Natural killer cell treated with Interleukin-12 subunit alpha and Interleukin-12 subunit beta and Interleukin-15 and Interleukin-18, amount 100 ng/mL, for 72 hours (primary cell): ENCODE measurements at regions not wholly inside any gene's neighbourhood (a gene's known extent, or its start where the extent isn't known, plus 50 kb on each side); places are given as distances from the start of the nearest gene placed in this dataset.

Source experiments
- ATAC-seq, 2 donors: fragments of 150-1000 bp; cut with Tn5 transposase in 1 of 2; sonication (Bioruptor Pico), chemical (Tn5 transposase) in 1 of 2; 2 replicates each; pipeline ENCODE4 v1.10.0; 2021
- DNase-seq: peaks from one replicate; pipeline ENCODE4 v3.0.0; 2022; ENCODE audit warnings: low spot score
- H3K27ac Mint-ChIP-seq, 2 donors: 1 replicate in 1 of 2; 2 replicates in 1 of 2; pipeline ENCODE4 v1.8.0; 2022; ENCODE audit warnings: mixed read lengths in 2 of 2, mild to moderate bottlenecking in 1 of 2, moderate library complexity in 1 of 2
- H3K27me3 Mint-ChIP-seq, 2 donors: 1 replicate in 1 of 2; 2 replicates in 1 of 2; pipeline ENCODE4 v1.8.0; 2022; ENCODE audit warnings: mixed read lengths in 2 of 2
- H3K36me3 Mint-ChIP-seq: one replicate; pipeline ENCODE4 v1.8.0; 2022; ENCODE audit warnings: mixed read lengths
- H3K4me1 Mint-ChIP-seq, 2 donors: 1 replicate in 1 of 2; 2 replicates in 1 of 2; pipeline ENCODE4 v1.8.0; 2022; ENCODE audit warnings: low read depth in 2 of 2, mixed read lengths in 2 of 2, mild to moderate bottlenecking in 1 of 2
- H3K4me3 Mint-ChIP-seq: one replicate; pipeline ENCODE4 v1.8.0; 2022; ENCODE audit warnings: mixed read lengths
- H3K9me3 Mint-ChIP-seq: 2 replicates; pipeline ENCODE4 v1.8.0; 2022; ENCODE audit warnings: mixed read lengths

DNA sequence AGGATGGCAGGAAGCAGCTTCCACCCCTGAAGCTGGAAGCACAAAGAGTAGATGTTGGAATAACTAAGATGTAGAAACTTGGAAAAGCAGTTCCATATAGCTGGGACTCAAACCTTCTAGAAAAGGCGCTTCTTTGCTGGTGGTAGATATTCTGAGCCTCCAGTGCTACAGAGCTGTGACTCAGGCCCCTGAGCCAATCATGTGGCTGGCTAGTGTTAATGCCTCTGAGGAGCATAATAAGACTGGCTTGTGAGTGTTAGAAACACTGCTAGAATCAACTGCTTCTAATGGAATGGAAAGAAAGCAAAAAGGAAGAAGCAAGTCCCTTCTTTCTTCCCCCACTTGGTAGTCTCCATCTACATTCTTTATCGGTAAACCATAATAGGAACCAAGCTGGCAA lies 234.2 kb upstream of the DMAC1 start:
- Mint-ChIP-seq H3K27ac (no peak overlapping the region), H3K27me3 (peaks cover 5 to 14% of the 10 kb centered on the region in 2 donors), H3K9me3 (peaks cover 5% of the 10 kb centered on the region), H3K4me1 (peaks cover 6 to 10% of the 10 kb centered on the region in 2 donors), H3K36me3 (peaks cover 13% of the 10 kb centered on the region), H3K4me3 (no peak overlapping the region)
- DNase-seq (no peak), ATAC-seq (no peak)

DNA sequence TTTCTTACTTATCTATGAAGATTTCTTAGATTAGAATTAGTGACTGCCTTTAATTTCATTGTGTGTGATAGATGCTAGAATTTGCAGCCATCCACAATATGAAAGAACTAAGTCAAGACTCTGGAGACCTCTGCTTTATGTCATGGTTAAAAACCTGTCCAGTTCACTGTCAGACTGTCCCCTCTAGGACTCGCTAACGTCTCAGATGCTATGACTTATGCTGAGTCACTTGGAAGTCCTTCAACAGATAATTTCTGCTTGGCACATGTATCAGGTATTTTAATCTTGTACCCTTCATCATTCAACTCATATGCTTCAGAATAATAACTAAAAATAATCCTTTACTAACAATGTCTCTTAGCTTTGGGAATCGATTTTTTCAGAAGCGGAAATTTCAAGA lies 230.5 kb upstream of the DMAC1 start:
- ATAC-seq (no peak), DNase-seq (no peak)
- Mint-ChIP-seq H3K4me1 (peaks cover 4 to 6% of the 10 kb centered on the region in 2 donors), H3K27ac (no peak overlapping the region), H3K4me3 (no peak overlapping the region), H3K36me3 (no peaks in the 10 kb centered on the region), H3K27me3 (peaks cover 5 to 14% of the 10 kb centered on the region in 2 donors), H3K9me3 (no peaks in the 10 kb centered on the region)

DNA sequence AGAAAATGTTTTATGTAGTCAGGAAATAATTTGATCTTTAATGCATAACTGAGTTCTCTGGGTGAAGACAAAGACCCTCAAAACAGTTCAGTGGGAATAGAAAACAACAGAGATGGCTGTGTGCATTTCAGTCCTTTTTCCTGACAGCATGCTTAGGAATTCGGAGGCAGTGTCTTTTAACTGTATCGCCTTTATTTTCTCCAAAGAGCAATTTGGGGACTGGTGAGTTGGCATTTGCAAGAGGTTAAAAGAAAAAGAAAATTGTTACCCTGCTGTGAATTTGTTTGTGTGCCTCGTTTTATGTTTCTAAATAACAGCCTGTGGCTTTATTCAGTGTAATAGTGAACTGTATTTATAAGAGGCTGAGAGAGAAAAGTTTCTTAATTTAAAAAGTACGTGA lies 227.8 kb upstream of the DMAC1 start:
- Mint-ChIP-seq H3K36me3 (peaks cover 4% of the 10 kb centered on the region), H3K4me1 (peaks cover 4 to 6% of the 10 kb centered on the region in 2 donors), H3K9me3 (no peaks in the 10 kb centered on the region), H3K27me3 (peaks cover 5 to 13% of the 10 kb centered on the region in 2 donors), H3K27ac (no peak overlapping the region), H3K4me3 (no peak overlapping the region)
- ATAC-seq: no peak
- DNase-seq: no peak

DNA sequence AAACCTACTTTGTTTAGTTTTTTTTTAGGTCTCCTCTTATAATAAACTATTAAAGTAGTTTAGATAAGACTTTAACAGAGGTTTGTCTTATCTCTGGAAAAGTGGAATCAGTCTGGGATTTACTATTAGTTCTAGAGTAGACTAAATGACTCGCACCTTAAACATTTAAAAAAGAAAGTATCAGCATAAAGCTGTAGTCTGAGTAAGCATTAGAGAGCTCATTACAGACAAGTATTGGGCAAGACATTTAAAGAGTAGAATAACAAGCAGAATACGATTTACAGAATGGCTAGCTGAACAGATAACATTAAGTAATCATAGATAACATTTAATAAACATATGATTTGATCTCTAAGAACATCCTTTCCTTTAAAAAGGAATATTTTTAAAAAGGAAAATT lies 226.0 kb upstream of the DMAC1 start:
- Mint-ChIP-seq H3K9me3 (no peaks in the 10 kb centered on the region), H3K27ac (no peak overlapping the region), H3K36me3 (peaks cover 9% of the 10 kb centered on the region), H3K4me1 (no peaks in the 10 kb centered on the region), H3K27me3 (peaks cover 2 to 6% of the 10 kb centered on the region in 2 donors), H3K4me3 (no peak overlapping the region)
- no peak for DNase-seq
- no peak for ATAC-seq

DNA sequence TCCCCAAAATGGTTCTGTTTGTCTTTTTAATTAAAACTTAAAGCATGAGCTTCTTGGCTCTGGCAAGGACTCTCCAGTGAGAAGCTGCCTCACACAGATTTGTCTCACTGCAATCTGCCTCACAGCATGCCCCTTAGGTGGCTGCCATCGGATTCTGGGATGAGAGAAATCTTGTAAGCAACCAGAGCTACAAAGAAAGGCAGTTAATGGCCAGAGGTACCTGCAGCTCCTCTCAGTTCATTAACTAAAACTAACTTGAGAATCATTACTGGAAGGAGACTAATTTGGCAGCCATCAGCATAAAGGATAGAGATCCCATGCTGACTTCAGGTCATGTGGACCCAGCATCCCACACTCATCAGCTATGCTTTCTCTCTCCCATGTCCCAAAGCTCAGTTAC lies 220.6 kb upstream of the DMAC1 start:
- no peaks in the 10 kb centered on the region for H3K9me3 Mint-ChIP-seq

DNA sequence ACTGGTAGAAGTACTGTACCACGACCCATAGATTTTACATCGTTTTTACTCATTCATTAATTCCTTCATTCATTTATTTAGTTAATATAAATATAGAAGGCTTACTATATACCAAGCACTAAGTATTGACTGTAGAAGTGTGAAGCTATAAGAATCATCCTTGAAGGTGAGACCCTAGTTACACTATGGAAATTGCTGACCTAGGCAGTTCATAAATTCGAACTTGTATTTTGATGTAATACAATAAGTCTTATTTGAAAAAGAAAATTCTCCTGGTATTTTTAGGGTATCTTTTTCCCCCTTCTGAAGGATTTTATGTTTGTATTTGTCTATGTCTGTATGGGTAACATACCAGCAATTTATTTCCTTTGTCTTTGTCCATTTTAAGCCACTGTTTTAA lies 220.1 kb upstream of the DMAC1 start:
- Mint-ChIP-seq H3K4me1 (no peaks in the 10 kb centered on the region), H3K36me3 (peaks cover 9% of the 10 kb centered on the region), H3K27me3 (peaks cover 0 to 6% of the 10 kb centered on the region in 2 donors), H3K4me3 (no peak overlapping the region), H3K9me3 (no peaks in the 10 kb centered on the region), H3K27ac (no peak overlapping the region)
- ATAC-seq (no peak), DNase-seq (no peak)

More for the DNA sequence above, 220.6 kb upstream of the DMAC1 start:
- Mint-ChIP-seq H3K27ac (no peak overlapping the region), H3K4me3 (no peak overlapping the region), H3K27me3 (peaks cover 0 to 6% of the 10 kb centered on the region in 2 donors), H3K36me3 (peaks cover 9% of the 10 kb centered on the region), H3K4me1 (no peaks in the 10 kb centered on the region)
- DNase-seq (no peak), ATAC-seq (no peak)

DNA sequence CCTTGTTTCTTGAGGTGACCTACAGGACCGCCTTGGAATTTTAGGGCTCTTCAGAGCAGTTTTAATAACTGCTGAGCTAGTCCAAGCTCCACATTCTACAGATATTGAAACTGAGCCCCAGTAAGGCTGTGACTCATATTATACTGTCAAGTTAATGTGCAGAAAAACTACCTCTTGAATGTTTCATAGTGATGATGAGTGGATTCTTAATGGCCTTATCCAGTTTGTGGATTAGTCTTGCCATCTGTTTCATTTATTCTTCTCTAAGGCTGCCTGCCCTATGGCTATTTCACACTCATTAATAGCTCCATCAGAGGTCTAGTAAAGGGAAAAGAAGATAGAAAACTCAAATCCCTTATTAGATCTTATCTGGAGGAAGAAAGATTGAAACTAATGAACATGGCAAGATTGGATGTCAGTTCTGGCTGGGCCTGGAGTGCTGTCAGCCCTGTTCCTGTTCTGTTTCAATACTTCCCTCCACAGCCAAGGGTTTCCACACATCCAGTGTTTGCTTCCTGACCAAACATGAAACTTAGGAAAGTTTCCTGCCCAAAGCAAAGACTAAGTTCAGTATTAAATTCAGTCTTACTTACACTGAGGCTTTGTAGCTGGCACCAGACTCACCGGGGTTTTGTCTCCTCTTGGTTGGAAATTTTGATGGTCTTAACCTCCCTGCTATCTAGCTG lies 215.6 kb upstream of the DMAC1 start:
- Mint-ChIP-seq H3K9me3 (no peaks in the 10 kb centered on the region), H3K27me3 (no peaks in the 10 kb centered on the region), H3K36me3 (no peaks in the 10 kb centered on the region), H3K27ac (no peak overlapping the region), H3K4me1 (peaks cover 0 to 7% of the 10 kb centered on the region in 2 donors), H3K4me3 (no peak overlapping the region)
- ATAC-seq: no peak
- DNase-seq: no peak

DNA sequence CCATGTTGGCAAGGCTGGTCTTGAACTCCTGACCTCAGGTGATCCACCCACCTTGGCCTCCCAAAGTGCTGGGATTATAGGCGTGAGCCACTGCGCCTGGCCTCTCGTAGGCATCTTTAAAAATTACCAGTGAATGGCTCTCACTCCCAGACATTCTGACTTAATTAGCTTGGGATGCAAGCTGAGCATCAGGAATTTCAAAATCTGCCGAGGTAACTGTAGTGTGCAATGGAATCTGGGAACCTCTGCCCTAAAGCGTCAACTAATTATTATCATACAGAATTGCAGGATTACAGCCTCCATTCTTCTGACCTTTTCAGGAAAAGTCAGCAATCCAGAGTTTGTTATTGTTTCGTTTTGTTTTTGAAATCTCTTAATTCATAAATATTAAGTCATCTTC lies 213.4 kb upstream of the DMAC1 start:
- Mint-ChIP-seq H3K27ac (no peak overlapping the region), H3K36me3 (peaks cover 10% of the 10 kb centered on the region), H3K4me3 (no peak overlapping the region), H3K9me3 (peaks cover 2% of the 10 kb centered on the region), H3K27me3 (peaks cover 2 to 12% of the 10 kb centered on the region in 2 donors), H3K4me1 (peaks cover 0 to 7% of the 10 kb centered on the region in 2 donors)
- DNase-seq: no peak
- ATAC-seq: no peak

DNA sequence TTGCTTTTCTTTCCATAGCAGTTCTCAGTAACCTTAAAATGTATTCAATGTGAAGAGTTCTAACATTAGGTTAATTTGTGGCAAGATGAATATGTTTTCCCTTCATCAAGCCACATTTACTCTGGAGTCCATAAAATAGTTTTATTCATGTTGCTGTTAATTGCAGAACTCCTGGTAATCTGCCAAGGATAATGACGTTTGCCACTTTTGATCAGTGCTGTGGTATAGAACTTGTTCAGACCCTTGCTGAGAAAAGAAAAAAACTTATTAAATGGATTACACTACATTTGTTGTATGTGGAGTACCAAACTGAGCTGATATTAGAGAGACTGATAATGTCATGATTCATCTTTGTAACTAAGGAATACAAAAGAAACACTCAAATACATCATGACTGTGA lies 212.4 kb upstream of the DMAC1 start:
- ATAC-seq (no peak), DNase-seq (no peak)
- H3K27me3 Mint-ChIP-seq: peaks cover 2 to 12% of the 10 kb centered on the region in 2 donors
- peaks cover 2% of the 10 kb centered on the region for H3K9me3 Mint-ChIP-seq
- no peak overlapping the region for H3K4me3 Mint-ChIP-seq
- H3K36me3 Mint-ChIP-seq: peaks cover 10% of the 10 kb centered on the region
- peaks cover 0 to 7% of the 10 kb centered on the region in 2 donors for H3K4me1 Mint-ChIP-seq
- no peak overlapping the region for H3K27ac Mint-ChIP-seq

DNA sequence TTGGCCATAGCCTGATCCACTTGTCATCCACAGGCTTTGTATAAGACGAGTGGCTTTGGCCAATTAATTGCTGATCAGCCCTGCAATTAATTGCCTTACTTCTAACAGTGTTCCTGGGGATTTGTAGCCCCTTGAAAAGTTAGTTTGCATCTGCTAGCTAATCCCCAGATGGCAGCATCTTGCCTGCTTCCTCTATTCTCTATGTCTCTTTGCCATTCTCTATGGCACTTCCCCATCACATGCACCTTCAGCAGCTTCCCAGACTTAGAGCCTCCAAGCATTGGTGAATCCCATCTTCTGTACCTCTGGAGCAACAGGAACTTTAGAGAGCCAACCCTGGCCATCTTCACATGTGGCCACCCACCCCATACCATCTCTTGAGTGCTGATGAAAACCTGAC lies 197.0 kb upstream of the DMAC1 start:
- H3K36me3 Mint-ChIP-seq: no peaks in the 10 kb centered on the region
- DNase-seq: no peak

DNA sequence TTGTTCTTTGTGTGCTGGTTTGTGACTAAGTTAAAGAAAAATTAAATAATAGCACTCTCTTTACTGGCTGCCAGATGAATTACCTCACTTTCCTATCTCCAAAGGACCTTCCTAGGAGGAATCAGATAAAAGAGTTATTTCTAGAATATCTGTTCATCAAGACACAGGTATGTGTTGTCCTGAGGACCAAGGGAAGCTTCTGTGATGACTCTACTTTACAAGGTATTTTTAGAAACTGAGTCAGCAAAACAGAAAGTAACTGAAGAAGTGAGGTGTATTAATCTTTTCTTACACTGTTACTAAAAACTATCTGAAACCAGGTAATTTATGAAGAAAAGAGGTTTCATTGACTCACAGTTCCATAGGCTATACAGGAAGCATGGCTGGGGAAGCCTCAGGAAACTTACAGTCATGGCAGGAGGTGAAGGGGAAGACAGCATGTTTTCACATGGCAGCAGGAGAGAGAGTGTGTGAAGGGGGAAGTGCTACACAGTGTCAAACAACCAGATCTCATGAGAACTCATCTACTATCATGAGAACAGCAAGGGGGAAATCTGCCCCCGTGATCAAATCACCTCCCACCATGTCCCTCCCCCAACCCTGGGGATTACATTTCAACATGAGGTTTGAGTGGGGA lies 189.2 kb upstream of the DMAC1 start:
- no peak for DNase-seq
- Mint-ChIP-seq H3K27ac (no peak overlapping the region), H3K27me3 (peaks cover 10 to 27% of the 10 kb centered on the region in 2 donors), H3K9me3 (no peaks in the 10 kb centered on the region), H3K4me1 (peaks cover 3 to 8% of the 10 kb centered on the region in 2 donors), H3K36me3 (no peaks in the 10 kb centered on the region), H3K4me3 (no peak overlapping the region)
- no peak for ATAC-seq

More for the DNA sequence above, 197.0 kb upstream of the DMAC1 start:
- no peak overlapping the region for H3K4me3 Mint-ChIP-seq
- ATAC-seq: no peak
- H3K9me3 Mint-ChIP-seq: no peaks in the 10 kb centered on the region
- H3K27ac Mint-ChIP-seq: no peak overlapping the region
- H3K4me1 Mint-ChIP-seq: no peaks in the 10 kb centered on the region
- H3K27me3 Mint-ChIP-seq: peaks cover 12 to 15% of the 10 kb centered on the region in 2 donors

DNA sequence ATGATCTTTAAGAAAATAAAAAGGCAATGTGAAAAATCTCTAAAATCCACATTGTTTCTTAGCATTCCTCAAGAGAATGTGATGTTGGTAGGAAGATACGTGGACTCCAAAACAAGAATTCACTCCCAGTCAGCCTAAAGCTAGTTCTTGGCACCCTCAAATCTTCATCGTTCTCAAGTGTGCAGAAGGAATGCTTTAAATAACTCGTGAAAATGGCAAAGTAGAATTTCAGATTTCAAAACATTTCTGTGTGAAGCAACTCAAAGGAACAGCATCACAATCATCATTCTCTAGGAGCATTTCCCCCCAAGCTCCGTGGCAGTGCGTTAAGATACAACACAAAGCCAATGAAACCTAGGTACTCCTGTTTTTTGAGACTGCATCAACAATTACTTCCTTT lies 185.1 kb upstream of the DMAC1 start:
- Mint-ChIP-seq H3K4me3 (no peak overlapping the region), H3K9me3 (no peaks in the 10 kb centered on the region), H3K27me3 (peaks cover 17 to 22% of the 10 kb centered on the region in 2 donors), H3K27ac (no peak overlapping the region), H3K4me1 (peaks cover 18 to 29% of the 10 kb centered on the region in 2 donors), H3K36me3 (no peaks in the 10 kb centered on the region)
- DNase-seq: no peak
- ATAC-seq: no peak

DNA sequence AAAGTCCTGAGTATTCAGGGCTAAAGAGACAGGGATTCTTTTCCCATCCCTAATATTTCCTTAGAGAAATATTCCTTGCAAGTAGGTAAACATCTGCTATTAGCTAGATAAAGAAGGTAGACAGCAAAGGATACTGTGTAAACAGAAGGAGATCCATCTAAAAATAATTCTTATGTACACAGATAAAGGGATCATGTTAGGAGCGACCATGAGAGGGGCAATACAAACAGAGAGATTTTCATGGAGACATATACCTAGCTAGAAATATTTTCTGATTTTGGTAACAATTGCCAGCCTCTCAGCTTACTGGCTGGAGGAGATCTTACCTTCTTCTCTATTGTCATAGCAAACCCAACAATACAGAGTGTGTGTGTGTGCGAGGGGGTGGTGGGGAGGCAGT lies 184.6 kb upstream of the DMAC1 start:
- ATAC-seq: no peak
- no peak for DNase-seq
- Mint-ChIP-seq H3K4me3 (no peak overlapping the region), H3K36me3 (no peaks in the 10 kb centered on the region), H3K27ac (no peak overlapping the region), H3K9me3 (no peaks in the 10 kb centered on the region), H3K27me3 (peaks cover 17 to 22% of the 10 kb centered on the region in 2 donors), H3K4me1 (peaks cover 18 to 32% of the 10 kb centered on the region in 2 donors)

DNA sequence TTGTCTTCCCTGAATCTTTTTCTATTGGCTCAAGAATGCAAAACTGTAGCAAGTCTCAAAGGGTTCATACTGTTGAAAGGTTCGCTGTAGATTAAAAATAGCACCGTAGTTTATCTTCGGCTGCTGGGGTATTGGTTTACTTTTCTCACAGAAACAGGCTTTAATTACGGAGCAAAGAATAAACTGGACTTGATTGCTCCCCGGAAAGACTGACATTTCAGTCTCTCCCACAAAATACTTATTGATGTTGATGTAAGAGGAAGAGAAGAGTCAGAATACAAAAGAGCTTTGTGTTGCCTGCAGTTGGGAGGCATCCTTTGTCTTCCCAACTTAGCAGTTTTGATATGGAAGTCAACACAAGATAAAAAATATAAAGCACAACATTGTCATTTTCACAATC lies 183.9 kb upstream of the DMAC1 start:
- Mint-ChIP-seq H3K27ac (no peak overlapping the region), H3K4me1 (peaks cover 18 to 30% of the 10 kb centered on the region in 2 donors), H3K36me3 (no peaks in the 10 kb centered on the region), H3K27me3 (peaks cover 13 to 16% of the 10 kb centered on the region in 2 donors), H3K9me3 (no peaks in the 10 kb centered on the region), H3K4me3 (no peak overlapping the region)
- no peak for DNase-seq
- no peak for ATAC-seq
